HL-60/S4 treated with phorbol 12-myristate 13-acetate at 8.2 ng/mL for 4 days and 3 days (cell line): ENCODE measurements at regions not wholly inside any gene's neighbourhood (a gene's known extent, or its start where the extent isn't known, plus 50 kb on each side); places are given as distances from the start of the nearest gene placed in this dataset.

Source experiments
- in situ Hi-C: fragments of 300-500 bp; cut with MboI; formaldehyde crosslinking; loops from 2 replicates; pipeline ENCODE4 v1.15.0; 2022; ENCODE audit warnings: low sequenced_read_pairs

- in situ Hi-C loops: no loop called here
Observed at GRCh38 chr4:155474758-155475157, 98.0 kb upstream of the MAP9 start.

- in situ Hi-C loops: no loop called here
Observed at GRCh38 chr4:155473420-155474095, 96.8 kb upstream of the MAP9 start.

- in situ Hi-C loops: no loop called here
Observed at GRCh38 chr4:155468282-155468681, 91.5 kb upstream of the MAP9 start.

- in situ Hi-C loops: no loop called here
Observed at GRCh38 chr4:155450676-155451075, 73.9 kb upstream of the MAP9 start.

- in situ Hi-C loops: loop anchor here (25.0 kb wide), 1 partner anchor 342 kb away; no protein-coding TSS in a partner anchor
Observed at GRCh38 chr4:155445306-155445705, 68.5 kb upstream of the MAP9 start.

- in situ Hi-C loops: loop anchor here (25.0 kb wide), 1 partner anchor 343 kb away; no protein-coding TSS in a partner anchor
Observed at GRCh38 chr4:155444721-155445120, 68.0 kb upstream of the MAP9 start.

- in situ Hi-C loops: loop anchor here (25.0 kb wide), 1 partner anchor 345 kb away; no protein-coding TSS in a partner anchor
Observed at GRCh38 chr4:155442267-155443105, 65.7 kb upstream of the MAP9 start.

- in situ Hi-C loops: loop anchor here (25.0 kb wide), 1 partner anchor 346 kb away; no protein-coding TSS in a partner anchor
Observed at GRCh38 chr4:155441475-155441874, 64.7 kb upstream of the MAP9 start.

GRCh38 chr4:155439760-155440159 lies 63.0 kb upstream of the MAP9 start:
- in situ Hi-C loops: loop anchor here (25.0 kb wide), 1 partner anchor 348 kb away; no protein-coding TSS in a partner anchor

- in situ Hi-C loops: loop anchor here (25.0 kb wide), 1 partner anchor 352 kb away; no protein-coding TSS in a partner anchor
Observed at GRCh38 chr4:155434904-155435303, 58.1 kb upstream of the MAP9 start.

GRCh38 chr4:155434366-155434765 lies 57.6 kb upstream of the MAP9 start:
- in situ Hi-C loops: loop anchor here (25.0 kb wide), 1 partner anchor 353 kb away; no protein-coding TSS in a partner anchor

- in situ Hi-C loops: loop anchor here (25.0 kb wide), 1 partner anchor 354 kb away; no protein-coding TSS in a partner anchor
Observed at GRCh38 chr4:155433636-155434360, 57.0 kb upstream of the MAP9 start.

- in situ Hi-C loops: loop anchor here (25.0 kb wide), 1 partner anchor 356 kb away; no protein-coding TSS in a partner anchor
Observed at GRCh38 chr4:155430895-155431795, 54.4 kb upstream of the MAP9 start.

- in situ Hi-C loops: loop anchor here (25.0 kb wide), 1 partner anchor 359 kb away; no protein-coding TSS in a partner anchor
Observed at GRCh38 chr4:155428128-155428527, 51.4 kb upstream of the MAP9 start.

- in situ Hi-C loops: loop anchor here (25.0 kb wide), 1 partner anchor 360 kb away; no protein-coding TSS in a partner anchor
Observed at GRCh38 chr4:155426953-155427352, 50.2 kb upstream of the MAP9 start.
